Breast epithelium (tissue), 3 donors: ENCODE measurements at regions not wholly inside any gene's neighbourhood (a gene's known extent, or its start where the extent isn't known, plus 50 kb on each side); places are given as distances from the start of the nearest gene placed in this dataset.

Experiments
- CTCF ChIP-seq, 3 donors: fragments of 450-650 bp; IDR thresholded peaks; one replicate each; pipeline ENCODE4 v1.5.1; 2016 to 2017; ENCODE audit warnings: antibody characterized with exemption in 3 of 3, mild to moderate bottlenecking in 3 of 3, moderate library complexity in 3 of 3
- POLR2A ChIP-seq: fragments of 450-650 bp; IDR thresholded peaks from one replicate; pipeline ENCODE4 v1.6.1; 2016; ENCODE audit warnings: antibody characterized with exemption, mild to moderate bottlenecking, moderate library complexity
- POLR2AphosphoS5 ChIP-seq, 3 donors: sonication (generic); formaldehyde crosslinking; IDR thresholded peaks; one replicate each; pipeline ENCODE4 v1.6.1; 2017; ENCODE audit warnings: antibody characterized with exemption in 3 of 3

- TF ChIP-seq CTCF (IDR thresholded peaks at IDR 0.05) (no peak), POLR2AphosphoS5 (IDR thresholded peaks at IDR 0.05) (no peak), POLR2A (no peak)
These were observed 278.7 kb upstream of the PWP1 start for GRCh38 chr12:107406932-107407331.
